Activated T-helper 9 cell treated with anti-CD3 and anti-CD28 coated beads, Interleukin-2, amount 50 U/mL, for 16 hours (primary cell): ENCODE measurements at regions not wholly inside any gene's neighbourhood (a gene's known extent, or its start where the extent isn't known, plus 50 kb on each side); places are given as distances from the start of the nearest gene placed in this dataset.

ENCODE experiments used
- DNase-seq: peaks from one replicate; pipeline ENCODE4 v3.0.0-alpha.2; 2020; ENCODE audit warnings: low read depth

GRCh38 chr6:129967427-129967826, 51.0 kb upstream of the L3MBTL3 start:
- no peak for DNase-seq

DNA sequence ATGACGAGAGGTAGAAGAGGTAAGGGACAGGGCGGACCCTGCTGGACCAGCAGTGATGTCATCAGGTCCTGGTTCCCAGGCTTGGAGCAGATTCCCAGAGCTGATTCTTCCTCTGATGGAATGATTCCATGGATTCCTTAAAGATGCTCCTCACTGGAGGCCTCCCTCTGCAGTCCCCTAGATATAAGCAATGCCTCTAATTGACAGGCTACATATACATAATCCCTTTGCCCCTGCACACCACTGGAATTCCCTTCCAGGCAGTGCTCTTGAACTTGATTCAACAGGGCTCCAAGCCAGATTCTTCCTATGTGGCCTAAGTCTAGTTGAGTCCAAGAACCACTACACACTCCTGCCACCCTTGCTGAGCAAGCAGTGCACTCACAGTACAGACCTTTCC, 52.3 kb upstream of the L3MBTL3 start:
- no peak for DNase-seq

DNA sequence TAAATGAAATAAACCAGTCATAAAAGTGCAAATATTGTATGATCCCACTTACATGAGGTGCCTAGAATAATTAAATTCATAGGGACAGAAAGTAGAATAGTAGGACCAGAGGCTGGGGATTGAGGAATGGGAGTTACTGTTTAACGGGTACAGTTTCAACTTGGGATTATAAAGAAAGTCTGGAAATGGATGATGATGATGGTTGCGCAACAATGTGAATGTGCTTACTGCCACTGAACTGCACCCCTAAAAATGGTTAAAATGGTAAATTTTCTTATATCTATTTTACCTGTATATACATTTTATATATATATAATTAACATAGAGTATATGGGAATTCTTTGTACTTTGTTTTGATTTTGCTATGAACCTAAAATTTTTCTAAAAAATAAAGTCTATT, 53.3 kb upstream of the L3MBTL3 start:
- DNase-seq = no peak

GRCh38 chr6:129959358-129959930, 58.9 kb upstream of the L3MBTL3 start:
- DNase-seq = no peak

- DNase-seq = no peak
Measured at GRCh38 chr6:129957941-129958898, 60.2 kb upstream of the L3MBTL3 start.

DNA sequence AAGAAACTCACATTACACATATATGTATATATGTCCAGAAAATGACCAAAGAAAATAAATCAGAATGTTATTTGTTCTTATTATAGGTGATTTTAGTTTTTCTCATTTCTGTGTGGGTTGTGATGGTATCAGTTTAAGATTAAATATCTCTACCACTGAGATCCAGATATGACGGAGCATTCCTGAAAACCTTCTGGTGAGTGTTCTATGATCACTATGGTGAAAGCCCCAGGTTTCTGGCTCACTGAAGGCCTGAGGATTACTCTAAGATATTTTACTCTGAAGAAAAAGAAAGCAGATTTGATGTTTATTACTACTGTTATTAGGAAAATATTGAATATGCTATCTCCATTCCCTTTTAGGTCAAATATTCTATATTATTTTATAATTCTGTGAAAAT, 62.8 kb upstream of the L3MBTL3 start:
- DNase-seq = no peak

DNA sequence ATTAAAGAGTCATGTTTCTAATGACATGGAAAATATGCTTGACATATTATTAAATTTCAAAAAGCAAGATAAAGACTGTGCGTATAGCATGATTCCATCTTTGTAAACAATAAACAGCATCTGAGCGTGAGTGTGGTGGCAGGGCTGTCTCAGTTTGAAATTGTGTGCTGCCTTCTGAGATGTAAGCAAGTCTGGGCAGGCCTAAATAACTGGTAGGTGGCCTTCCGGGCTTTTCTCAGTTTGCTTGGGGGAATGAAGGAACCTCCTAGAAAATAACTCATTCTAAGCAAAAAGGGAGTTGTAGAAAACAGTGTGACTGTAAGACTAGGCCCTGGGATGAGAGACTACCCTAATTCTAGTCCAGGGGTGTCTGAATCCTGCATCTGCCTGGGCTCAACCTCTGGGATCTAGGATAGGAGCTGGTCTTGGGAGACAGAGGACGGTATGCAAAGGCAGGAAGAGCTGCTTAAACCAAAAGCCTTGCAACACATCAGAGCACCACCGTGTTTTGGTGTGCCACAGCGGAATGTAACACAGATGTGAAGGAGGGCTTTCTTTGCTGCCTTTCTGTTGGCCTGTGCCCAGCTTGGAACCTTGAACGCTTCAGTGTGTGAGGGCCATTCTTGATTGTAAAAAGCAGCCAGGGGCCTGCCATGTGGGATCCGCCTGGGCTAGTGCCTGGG, 63.5 kb upstream of the L3MBTL3 start:
- DNase-seq = no peak

GRCh38 chr6:129947797-129948196, 70.6 kb upstream of the L3MBTL3 start:
- no peak for DNase-seq

DNA sequence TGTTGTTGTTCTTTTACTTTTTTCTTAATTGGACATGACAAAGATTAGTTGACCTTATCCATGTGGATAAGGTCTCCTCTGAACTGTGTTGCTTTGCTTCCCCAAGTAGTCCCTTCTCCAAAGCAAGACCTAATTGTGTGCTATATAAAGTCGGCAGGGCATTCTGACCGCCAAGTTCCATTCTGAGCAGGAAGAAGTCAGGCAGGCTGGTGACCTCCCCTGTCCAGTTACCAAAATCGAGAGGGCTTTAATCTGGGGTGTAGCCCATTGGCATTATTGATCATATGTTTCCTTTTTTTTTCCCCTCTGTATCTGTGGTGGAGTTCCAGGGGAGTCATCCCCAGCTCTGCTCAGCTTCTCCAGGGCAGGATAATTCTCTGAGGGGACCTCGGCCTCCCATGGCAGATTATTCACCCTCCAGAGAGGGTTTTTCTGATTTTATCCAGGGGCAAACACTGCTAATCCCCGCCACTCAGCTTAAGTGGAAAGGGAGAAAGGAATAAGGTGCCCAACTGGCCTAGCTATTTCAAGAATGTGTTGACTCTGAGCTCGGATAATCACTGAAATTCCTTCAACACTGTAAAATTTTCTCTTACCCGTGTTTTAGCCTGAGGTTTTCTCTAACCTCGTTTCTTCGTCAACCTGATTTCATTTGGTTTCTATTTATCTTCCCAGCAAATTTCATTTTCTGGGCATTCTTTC, 71.8 kb upstream of the L3MBTL3 start:
- no peak for DNase-seq

DNA sequence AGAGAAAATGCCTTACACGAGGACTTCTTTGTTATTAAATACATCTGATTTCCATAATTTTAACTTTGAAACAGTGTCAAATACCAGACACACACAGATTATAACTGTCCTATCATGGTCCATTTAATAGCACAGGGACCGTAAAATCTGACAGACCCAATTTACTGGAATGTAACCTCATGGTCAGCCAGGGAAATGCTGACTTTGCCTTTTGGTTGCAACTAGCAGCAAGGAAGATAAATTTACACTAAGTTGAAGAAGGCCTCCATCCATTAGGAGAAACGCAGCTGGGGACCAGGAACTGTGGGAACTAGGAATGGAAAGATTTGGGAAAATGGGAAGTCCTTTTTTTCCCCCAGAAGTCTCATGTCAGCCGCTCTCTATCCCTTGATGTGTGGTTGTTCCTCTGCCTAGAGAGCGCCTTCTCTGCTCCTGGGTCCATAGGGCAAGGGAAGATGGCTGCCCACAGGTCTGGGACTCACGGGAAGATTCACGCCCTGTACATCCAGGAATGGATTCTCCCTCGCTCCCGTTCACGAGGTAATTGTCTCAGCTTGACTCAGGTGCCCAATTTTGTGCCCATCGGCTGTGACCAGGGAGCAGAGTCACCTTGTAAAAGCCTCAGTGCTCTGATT, 74.6 kb upstream of the L3MBTL3 start:
- DNase-seq = no peak

- DNase-seq = no peak
Measured at GRCh38 chr6:129940454-129941195, 77.8 kb upstream of the L3MBTL3 start.

GRCh38 chr6:129938249-129939020, 77.3 kb upstream of the TMEM244 start:
- DNase-seq = no peak

- DNase-seq = peak; percentile 26
Measured at GRCh38 chr6:129936329-129937165, 75.4 kb upstream of the TMEM244 start.

DNA sequence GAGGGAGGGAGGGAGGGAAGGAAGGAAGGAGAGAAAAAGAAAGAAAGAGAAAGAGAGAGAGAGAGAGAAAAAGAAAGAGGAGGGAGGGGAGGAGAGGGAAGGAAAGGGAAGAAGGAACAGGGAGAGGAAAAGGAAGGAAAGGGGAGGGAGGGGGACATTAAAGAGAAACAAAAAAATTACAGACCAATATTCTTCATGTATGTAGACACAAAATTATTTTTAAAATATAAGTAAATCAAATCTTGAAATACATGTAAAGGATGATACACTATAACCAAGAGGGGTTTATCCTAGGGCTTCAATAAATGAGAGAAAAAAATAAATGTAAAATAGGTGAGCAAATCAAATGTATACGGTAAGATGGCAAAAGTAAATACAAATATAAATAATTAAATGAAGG, 71.2 kb upstream of the TMEM244 start:
- DNase-seq = no peak

- no peak for DNase-seq
Measured at GRCh38 chr6:129929433-129929832, 68.3 kb upstream of the TMEM244 start.

- DNase-seq = no peak
Measured at GRCh38 chr6:129923530-129924250, 62.6 kb upstream of the TMEM244 start.

- no peak for DNase-seq
Measured at GRCh38 chr6:129921169-129921817, 60.2 kb upstream of the TMEM244 start.

DNA sequence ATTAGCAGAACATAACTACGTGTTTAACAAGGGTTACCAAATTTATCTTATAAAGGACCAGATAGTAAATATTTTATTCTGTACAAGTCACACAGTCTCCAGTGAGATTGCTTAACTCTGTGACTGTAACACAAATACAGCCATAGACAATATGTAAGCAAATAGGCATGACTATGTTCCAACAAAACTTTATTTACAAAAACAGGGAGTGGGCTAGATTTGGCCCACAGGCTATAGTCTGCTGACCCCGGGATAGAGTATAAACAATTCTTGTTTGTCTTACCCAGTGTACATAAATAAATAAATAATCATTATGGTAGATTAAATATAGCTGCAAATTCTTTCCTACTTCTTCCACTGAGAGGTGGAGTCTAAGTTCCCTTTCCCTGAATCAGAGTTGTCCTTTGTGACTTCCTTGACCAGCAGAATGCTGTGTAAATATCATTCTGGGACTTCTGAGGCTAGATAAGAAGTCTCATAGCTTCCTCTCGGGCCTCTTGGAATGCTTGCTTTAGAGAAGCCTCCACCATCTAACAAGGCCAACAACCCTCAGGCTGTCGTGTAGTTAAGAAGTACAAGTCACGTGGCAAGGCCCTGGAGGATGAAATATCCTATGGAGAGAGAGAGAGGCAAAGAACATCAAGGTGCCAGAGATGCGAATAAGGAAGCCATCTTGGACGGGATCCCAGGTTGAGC, 59.1 kb upstream of the TMEM244 start:
- no peak for DNase-seq
